ENCODE measurements at regions not wholly inside any gene's neighbourhood (a gene's known extent, or its start where the extent isn't known, plus 50 kb on each side); places are given as distances from the start of the nearest gene placed in this dataset.

GRCh38 chrX:38999099-38999498 lies 197.8 kb downstream of the MID1IP1 start:
- H2BK20ac ChIP-seq (ENCODE audit: low read depth, low read length, poor library complexity, severe bottlenecking), result no peak overlapping the region
- WGBS (ENCODE audit: extremely low coverage, insufficient read length, low lambda C conversion rate), result no CpG with 5 or more reads among the region's 2 CpGs
- H2BK5ac ChIP-seq (ENCODE audit: insufficient read length, low read length), result no peak overlapping the region
- no peak overlapping the region for H3K18ac ChIP-seq (ENCODE audit: insufficient read length, low read depth, low read length)
- H3K79me2 ChIP-seq (ENCODE audit: insufficient read depth, low read length), result no peaks in the 10 kb centered on the region
- no peaks in the 10 kb centered on the region for H3K9me3 ChIP-seq (ENCODE audit: control insufficient read depth, low read depth, low read length)
- no peak overlapping the region for H3K4ac ChIP-seq (ENCODE audit: low read depth, low read length)
- H3K27me3 ChIP-seq (ENCODE audit: insufficient read depth, low read length), result no peaks in the 10 kb centered on the region; the same call in 1 of the 2 replicates
- no peak overlapping the region for H3T11ph ChIP-seq (ENCODE audit: low read length)
- no peaks in the 10 kb centered on the region for H3K23me2 ChIP-seq (ENCODE audit: insufficient read length, low read depth, low read length, poor library complexity, severe bottlenecking)
- no peak overlapping the region for H3K23ac ChIP-seq (ENCODE audit: insufficient read length, low read depth, low read length)
- no peak overlapping the region for H3K14ac ChIP-seq (ENCODE audit: insufficient read depth, low read length)
- no peak overlapping the region for H3K56ac ChIP-seq (ENCODE audit: insufficient read length, low read depth, low read length)
- DNase-seq, result no peak
- H4K5ac ChIP-seq (ENCODE audit: insufficient read length, low read depth, low read length), result no peak overlapping the region
- TF ChIP-seq CTCF (conservative IDR thresholded peaks at IDR 0.05), result no peak
- H2BK120ac ChIP-seq (ENCODE audit: low read depth, low read length, poor library complexity, severe bottlenecking), result no peak overlapping the region
- no peak overlapping the region for H4K8ac ChIP-seq (replicated peaks; ENCODE audit: insufficient read length, low read depth, low read length)
- H2BK12ac ChIP-seq (ENCODE audit: insufficient read length, low read depth, low read length), result no peak overlapping the region
- Mint-ChIP-seq H3K4me3 (no peak overlapping the region), H3K9me3 (peaks cover 45 to 68% of the 10 kb centered on the region in 2 experiments), H3K36me3 (ENCODE audit: insufficient read depth in 1 of 3, low read depth in 3 of 3) (peaks cover 0 to 2% (median 0%) of the 10 kb centered on the region in 3 experiments; a peak in 2 of 7 replicates), H3K4me1 (no peaks in the 10 kb centered on the region), H3K27me3 (ENCODE audit: low read depth) (no peaks in the 10 kb centered on the region; the same call in 1 of the 2 replicates), H3K27ac (no peak overlapping the region)
- no peak overlapping the region for H3K4me2 ChIP-seq (ENCODE audit: insufficient read depth, insufficient read length, low read length)
- H4K20me1 ChIP-seq (ENCODE audit: control insufficient read depth, insufficient read depth, insufficient read length), result no peaks in the 10 kb centered on the region
- no peak overlapping the region for H2BK15ac ChIP-seq (ENCODE audit: low read depth, low read length)
- no peak overlapping the region for H2AK5ac ChIP-seq (ENCODE audit: insufficient read length, low read length)
- H2AFZ ChIP-seq (ENCODE audit: low read length), result no peak overlapping the region
- no peak overlapping the region for H4K91ac ChIP-seq (ENCODE audit: insufficient read length, low read depth, low read length)
- H3K79me1 ChIP-seq (ENCODE audit: insufficient read depth, low read depth, low read length, poor library complexity, severe bottlenecking), result no peaks in the 10 kb centered on the region
- no peak overlapping the region for H3K9ac ChIP-seq (ENCODE audit: extremely low read depth, insufficient read length, low read length)
- H3K27ac ChIP-seq (ENCODE audit: insufficient read length, low read depth, low read length), result no peak overlapping the region
- no peaks in the 10 kb centered on the region for H3K4me1 ChIP-seq (ENCODE audit: insufficient read depth, low read length)

Data from H9 (cell line).